HG03095 (cell line): ENCODE measurements at regions not wholly inside any gene's neighbourhood (a gene's known extent, or its start where the extent isn't known, plus 50 kb on each side); places are given as distances from the start of the nearest gene placed in this dataset.

Experiments
- ATAC-seq: cut with Tn5 transposase; IDR thresholded peaks from one replicate; pipeline ENCODE4 v1.9.1; 2021; ENCODE audit warnings: moderate library complexity; ENCODE audit not compliant: unreplicated experiment

DNA sequence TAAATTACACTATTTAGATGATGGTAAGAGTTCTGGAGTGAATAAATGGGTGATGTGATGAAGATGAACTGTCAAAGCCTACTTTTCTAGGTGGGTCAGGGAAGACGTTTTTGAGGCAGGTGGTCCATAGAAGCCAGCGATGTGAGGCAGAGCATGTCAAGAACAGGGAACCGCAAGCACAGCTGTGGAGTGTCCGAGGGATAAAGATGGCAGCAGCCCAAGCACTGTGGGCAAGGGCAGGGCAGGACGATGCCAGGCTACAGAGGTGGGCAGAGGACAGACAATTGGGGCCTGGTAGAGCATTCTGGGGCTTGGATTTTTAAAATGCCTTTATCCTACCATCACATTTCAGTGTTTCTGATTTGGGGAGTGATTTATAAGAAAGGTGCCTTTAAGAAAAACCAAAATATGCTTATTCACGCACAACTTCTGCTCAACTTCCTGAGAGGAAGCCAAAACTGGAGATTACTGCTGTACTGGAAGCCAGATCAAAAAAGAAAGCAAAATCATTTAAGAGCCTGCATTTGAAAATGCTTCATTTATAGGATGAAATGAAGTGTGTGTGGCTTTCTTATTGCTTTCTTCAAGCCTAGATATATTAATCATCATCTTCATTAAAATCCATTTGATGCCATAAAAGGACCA lies 119.0 kb upstream of the WDR17 start:
- no peak for ATAC-seq

DNA sequence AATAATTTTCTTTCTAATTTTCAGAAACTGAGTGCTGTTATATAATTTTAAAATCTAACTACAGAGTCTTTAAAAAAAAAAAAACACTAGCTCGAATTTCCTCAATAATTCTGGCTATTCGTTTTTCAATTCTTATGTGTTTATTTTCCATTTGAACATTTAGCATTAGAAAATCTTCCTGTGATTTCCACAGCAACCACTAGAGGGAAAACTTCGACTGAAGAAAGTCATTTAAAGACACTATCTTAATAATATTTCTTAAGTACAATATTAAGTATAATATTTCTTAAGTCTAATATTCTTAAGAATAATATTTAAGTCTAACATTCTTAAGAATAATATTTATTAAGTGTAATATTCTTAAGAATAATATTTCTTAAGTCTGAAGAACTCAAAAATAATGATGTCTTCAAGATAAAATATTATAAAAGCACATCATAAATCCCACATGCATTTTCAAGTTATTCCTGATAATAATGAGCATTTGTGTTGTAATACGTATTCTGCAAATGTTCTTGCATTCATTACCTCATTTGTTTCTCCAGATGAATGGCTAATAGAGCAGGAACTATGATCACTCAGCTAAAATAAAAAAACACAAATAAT lies 118.4 kb upstream of the WDR17 start:
- ATAC-seq: no peak

DNA sequence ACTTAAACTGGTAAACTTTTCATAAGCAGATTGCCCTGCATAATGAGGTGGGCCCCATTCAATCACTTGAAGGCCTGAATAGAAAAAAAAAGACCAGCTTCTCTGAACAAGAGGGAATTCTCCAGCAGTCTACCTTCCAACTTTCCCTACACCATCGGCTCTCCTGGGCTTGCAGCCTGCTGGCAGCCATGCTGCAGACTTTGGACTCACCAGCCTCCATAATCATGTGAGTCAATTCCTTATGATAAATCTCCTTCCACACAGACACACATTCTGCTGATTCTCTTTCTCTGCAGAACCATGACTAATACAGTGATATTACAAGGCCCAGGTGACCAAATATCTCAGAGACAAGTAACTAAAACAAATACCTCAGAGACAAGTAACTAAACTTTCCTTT lies 113.8 kb upstream of the WDR17 start:
- no peak for ATAC-seq

DNA sequence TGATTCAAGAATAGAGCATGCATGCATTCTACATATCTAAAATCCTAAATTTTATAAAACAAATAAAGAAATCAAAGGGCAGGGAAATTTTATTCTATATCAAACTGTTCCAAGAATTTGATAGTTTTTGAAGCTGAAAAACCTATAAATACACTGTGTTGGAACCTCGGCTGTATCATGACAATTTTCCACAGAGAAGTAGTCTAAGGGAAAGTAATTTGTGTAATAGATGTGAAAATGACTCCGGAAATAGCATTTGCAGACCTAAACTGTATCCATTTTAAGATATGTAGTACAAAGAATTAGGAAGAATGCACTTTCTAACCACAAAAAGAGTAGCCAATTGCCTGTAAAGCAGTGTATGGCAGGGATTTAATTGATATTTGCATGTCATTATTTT lies 112.5 kb upstream of the WDR17 start:
- ATAC-seq: no peak

DNA sequence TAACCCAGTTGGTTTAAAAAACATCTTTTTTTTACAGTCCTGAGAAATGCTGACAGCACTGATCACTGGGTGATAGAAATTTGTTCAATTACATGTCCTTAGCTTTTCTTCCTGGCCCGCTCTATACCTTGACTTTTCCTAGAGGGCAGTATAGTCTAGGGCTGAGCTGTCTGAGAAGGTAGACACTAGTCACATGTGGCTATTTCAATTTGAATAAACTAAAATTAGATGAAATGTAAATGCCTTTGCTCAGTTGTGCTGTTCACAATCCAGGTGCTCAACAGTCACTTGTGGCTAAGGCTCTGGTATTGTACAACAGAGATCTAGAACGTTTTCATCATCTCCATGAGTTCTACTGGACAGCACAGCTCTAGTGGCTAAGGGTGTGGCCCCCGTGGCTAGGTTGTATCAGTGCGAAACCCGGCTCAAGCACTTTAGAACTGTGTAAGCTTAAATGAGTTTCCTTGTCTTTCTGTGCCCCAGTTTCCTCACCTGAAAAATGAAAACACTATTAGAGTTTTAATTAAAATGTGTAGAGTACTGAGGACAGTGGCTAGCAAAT lies 111.6 kb upstream of the WDR17 start:
- ATAC-seq: peak; percentile 91

DNA sequence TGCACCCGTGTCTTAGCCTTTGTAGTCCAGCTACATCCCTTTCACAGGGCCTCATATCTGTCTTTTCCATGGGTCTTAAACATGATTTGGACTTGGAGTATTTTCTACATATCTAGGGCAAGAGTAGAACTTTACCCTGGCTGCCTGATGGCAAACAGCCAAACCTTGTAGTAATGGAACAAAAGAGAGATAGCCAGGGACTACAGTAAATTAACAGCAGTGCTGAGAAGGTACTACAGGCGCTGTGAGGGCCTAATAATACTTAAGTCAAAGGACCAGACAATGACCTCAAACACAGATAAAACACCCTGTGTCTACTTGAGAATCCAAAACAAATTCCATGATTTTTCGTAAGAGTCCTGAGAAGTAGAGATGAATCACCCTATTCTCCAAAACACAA lies 111.0 kb upstream of the WDR17 start:
- ATAC-seq: no peak

DNA sequence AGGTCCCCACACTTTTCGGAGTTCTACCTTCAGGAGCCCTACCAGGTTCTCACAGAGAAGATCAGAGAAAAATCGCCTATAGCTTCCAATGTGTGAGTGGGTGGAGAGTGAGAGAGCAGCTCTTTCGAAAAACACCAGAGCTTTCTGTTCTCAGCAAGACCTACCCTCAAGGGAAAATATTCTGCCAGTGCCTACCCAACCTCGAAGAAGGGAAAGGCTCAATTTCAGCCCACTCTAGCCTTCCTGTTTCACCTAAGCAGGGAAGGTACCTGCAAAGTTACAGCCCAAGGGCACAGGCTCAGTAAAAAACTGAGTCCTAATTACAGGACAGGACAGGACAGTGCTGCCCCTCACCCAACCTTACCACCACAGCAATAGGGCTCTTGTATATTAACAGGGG lies 104.0 kb upstream of the WDR17 start:
- ATAC-seq: peak; percentile 90

DNA sequence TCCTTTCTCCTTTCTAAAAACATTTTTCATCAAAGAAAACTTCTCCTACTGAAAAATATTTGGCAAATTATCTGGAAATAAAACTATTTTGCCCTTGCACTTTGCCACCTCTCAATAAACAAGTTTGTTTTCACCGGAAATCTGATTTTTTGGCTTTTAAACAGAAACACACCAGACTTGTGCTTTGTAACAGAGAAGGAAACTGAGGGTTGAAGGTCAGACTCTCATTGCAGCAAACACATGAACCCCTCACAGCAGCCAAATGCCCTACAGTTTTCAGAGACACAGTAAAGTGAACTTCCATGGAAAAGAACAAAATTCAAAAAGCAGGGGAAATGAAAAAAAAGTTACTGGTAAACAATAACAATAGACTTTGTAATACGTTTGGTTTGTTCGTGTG lies 95.6 kb upstream of the WDR17 start:
- ATAC-seq: no peak

DNA sequence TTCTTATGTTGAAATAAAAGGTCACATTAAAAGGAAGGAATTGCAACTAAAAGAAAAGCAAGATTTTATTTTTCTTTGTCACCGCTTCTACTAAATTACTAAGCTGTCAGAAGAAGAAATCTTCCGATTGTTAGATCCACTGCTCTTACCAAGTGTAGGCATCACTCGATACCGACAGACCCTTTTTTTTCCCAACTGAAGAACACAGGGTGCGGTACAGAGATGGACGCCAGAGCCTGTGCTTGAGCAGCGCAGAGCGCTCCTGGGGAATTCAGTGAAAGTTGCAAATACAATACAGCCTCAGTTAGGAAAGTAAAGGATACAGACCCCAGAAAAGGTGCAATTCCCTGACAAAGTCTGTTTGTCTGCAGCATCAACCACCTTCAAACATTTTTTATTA lies 94.9 kb upstream of the WDR17 start:
- no peak for ATAC-seq

DNA sequence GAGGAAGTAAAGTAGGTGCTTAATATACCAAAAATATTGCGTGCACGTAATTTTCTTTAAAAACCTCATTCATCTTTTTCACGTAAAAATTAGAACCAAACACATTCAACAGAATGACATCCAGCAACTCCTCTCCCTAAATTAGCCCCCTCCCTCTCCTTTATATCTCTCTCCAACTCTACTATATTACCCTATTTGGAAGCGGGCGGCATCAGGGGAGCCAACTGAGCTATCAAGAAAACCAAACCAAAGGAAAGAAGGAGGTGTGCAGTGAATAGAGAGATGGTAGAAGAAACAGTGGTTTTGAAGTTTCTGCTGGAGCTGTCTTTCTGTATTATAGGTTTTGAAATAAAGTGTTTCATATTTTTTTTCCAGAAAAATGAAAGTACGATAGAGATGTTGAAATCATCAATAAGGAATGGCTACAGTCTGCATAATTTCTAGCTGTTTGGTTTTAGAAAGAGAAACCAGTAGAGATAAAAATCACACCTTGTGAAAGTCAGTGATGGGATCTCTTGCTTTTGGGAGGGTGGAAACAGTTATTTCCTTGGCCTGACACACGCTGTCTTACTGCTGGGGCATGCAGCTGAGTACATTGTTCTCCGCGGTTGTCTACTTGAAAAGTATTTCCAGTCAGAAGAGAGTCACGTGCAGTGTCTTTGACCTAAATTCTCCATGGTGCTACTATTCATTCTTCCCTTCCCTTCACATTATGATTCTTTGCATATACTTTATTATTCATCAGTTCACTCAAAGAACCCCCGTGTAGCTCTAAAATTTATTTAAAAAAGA lies 94.1 kb upstream of the WDR17 start:
- no peak for ATAC-seq

DNA sequence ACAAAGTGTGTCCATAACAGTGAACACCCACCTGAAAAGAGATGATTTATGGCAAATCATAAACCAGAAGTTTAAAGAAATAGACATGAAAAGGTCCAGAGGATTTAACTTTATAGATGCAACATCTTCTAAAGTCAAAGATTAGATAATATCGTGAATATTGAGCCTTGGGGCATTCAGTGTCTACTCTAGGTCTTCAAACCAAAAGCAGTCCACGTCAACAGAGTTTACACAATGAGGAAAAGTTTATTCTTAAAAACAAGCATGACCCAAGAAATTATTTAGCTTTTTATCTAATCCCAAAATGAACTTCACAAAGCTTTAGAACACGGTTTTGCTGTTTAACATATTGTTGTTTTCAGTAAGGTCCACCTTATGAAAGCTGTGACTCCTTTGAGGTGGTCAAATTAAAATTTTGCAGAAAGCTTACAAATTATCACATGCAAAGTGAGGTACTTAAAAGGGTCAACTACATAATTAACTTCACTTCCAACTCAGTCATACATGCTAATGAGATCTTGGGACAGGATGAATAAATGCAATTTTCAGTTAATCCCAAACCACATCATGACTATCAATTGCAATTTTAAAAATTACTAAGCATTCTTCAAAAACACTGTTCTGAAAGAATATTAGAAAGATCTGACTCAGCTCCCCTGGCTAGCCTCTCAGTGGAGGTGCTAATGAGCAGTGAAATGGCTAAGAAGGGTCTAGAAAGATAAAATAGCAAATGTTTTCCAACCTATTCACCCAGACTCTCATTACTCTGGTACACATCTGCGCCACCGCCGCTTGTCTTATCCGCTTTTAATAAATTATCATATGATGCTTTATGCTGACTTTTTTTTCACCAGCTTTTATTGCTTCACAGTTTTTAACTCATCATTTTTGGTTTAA lies 92.4 kb upstream of the WDR17 start:
- ATAC-seq: no peak

DNA sequence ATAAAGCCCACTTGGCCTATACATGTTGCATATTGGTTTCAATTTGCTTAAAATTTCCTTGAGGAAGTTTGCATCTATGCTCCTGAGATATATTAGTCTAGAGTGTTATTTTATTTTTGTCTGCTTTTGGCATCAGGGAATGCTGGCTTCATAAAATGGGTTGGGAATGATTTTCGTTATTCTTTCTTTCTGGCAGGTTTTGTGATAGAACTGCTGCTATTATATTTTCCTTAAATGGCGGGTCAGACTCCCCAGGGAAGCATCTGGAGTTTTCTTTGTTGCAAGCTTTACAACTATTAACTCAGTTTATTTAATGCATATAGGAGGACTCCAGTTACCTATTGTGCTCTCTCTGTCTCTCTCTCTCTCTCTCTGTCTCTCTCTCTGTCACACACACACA lies 82.0 kb upstream of the WDR17 start:
- ATAC-seq: no peak

DNA sequence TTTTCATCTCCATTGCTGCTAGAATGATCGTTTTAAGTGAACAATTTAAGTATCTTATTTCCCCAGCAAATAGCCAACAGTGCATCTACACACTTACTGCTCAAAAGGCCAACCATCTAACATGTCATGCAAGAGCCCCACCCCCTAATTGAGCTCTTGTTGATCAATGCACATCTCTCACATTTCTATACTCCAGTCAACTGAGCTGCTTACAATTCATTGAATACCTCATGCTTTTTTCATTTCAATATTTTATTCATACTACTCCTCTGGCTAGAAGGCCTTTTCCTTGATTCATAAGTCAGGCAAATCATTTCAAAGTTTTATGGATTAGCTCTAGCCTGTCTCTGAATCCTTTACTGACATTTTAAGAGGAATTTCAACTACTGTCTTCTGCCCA lies 79.0 kb upstream of the WDR17 start:
- no peak for ATAC-seq

DNA sequence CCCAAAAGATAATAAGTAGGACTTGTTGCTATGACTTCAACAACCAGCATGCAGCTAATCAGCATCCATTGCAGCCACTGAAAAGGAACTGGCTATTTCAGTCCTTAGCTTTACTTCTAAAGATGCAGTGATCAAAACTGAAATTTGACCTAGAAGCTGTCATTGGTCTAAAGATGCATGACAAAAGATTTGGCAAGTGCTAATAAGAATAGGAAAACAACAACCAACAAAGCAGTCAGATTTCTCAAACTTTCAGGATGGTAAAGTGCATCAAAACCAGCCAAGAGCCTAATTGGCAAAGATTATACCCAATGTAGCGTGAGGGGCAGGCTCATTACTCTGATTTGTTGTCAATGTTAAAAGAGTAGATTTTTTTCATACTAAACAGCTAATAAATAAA lies 77.1 kb upstream of the WDR17 start:
- no peak for ATAC-seq

DNA sequence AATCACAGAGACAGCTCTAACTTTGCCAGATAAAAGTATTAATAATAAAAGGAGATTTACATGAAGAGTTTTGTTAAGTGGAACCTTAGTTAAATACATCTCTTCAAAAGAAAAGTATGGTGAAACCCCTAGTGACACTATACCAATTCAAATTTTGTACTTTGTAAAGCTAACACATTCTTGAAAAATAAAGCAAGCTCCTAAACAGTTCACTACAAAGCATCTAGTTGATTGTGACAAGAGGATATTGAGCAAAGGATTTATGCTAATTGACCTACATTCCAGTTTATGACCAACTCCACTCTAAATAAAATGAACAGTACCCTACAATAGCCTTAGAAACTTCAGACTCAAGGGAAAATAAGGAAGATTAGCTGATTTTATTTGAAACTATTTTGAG lies 69.4 kb upstream of the WDR17 start:
- no peak for ATAC-seq

DNA sequence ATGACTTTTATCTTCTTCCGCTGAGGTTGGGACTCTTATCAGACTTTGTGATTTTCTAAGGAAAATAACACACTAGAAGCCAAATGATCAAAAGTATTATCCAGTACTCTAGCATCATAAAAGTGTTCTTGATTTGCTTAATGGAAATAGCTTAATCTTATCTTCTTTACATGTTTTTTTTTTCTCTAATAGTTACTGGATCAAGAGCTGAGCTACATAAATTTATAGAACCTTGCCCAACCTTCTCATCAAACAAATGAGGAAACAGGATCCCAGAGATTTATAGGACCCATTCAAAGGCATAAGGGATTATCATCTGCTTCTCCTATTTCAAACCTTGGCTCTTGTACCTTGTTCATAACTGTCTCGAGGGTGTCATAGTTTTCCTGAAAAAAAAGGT lies 68.3 kb upstream of the WDR17 start:
- no peak for ATAC-seq

DNA sequence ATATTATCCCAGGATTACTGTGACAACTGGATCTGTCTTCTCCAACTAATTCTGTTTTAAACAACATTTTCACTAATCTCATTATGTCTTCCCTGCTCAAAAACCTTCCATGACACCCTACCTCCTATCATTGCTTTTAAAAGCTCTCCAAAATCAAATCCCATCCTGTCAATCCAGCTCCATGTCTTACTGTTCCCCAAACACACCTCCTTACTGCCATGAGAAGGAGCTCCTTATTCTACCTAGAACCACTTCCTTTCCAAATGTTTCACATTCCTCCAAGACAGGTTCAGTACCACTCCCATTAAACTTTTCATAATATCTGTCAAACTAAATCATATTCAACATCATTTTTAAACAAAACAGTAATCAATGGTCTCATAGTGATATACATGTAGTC lies 66.9 kb upstream of the WDR17 start:
- no peak for ATAC-seq

DNA sequence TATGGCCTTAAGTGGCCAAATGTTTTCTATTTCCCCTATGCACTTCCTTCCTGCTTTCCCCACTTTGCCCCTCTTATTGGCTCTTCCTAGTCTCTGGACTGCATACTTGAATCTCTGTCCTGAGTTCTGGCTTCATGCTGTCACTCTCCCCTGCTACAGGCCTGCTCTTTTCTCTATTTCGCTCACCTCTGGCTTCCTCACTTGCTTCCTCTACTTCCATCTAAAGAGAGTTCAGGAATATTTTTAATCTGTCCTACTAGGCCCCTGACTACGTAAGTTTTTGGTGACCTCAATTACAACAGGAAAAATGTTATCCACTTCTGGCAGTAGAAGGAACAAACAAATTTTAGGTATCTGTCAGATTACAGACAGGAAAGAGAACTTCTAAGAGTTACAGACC lies 65.7 kb upstream of the WDR17 start:
- ATAC-seq: no peak

DNA sequence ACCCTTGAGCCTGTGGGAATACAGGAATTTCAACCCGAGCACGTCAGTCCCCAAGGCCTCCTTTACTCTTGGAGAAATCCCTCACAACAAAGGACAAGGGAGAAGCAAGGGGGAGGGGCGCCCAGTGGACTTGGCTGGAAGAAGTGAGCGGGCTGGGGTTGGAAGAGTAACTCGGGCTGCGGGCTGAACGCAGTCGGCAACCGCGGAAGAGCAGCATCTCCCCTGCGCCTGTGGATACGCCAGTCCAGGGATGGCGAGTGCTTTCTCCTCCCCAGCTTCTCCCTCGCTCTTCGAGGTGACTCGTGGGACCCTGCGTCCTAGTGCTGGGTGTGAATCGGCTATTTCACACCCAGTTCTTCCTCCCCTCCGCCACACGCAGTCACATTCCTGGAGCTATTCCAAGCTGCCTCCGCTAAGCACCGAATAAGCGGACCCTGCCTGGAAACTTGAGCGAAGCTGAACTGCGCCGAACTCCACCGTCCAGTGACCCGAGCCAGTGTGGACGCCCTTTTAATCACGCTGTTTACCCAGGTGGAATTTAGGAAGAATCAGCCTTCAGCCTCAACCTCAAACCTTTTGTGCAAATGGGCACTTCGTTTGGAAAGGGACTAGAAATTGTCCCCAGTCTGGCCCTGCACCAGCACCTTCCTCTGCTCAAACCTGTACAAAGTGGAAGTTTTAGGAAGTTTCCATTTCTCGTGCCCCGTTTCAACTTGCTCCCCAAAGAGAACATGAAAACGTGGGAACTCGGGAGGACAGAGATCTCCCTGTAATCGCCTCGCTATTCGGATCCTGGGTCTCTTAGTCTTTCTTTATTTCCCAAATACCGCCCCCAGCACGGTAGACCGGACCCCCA lies 64.3 kb upstream of the WDR17 start:
- no peak for ATAC-seq

DNA sequence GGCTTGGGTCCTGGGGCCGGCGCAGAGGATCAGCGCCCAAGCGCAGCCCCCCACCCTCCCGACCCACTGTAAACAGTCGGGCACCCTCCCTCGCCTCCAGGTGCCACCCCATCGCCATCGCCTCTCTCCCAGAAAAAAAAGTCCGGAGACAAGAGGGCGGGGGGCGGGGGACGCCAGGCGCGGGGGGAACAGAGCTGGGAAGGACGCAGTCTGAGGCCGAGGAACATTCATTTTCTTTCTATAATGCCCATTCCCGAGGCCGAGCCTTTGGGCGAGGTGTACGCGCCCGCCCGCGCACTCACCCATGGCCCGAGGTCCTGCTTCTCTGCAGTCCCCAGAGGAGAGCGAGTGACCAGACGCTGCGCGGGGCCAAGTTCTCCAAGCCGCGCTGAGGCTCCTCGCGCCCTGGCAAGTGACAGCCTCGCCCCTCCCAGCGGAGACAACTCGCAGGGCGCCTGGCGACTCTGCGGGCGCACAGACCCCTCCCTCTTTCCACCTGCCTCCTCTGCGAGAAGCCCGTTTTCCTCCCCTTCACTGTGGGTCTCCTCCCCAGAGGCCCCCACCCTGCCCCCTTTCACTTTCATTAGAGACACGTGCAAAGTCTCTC lies 63.5 kb upstream of the WDR17 start:
- peak; percentile 53 for ATAC-seq
